ENCODE measurements at regions not wholly inside any gene's neighbourhood (a gene's known extent, or its start where the extent isn't known, plus 50 kb on each side); places are given as distances from the start of the nearest gene placed in this dataset.

GRCh38 chr17:33474789-33475188 lies 181.7 kb upstream of the ASIC2 start:
- H3K36me3 ChIP-seq (ENCODE audit: low read depth, missing control alignments), result no peaks in the 10 kb centered on the region
- H3K27me3 ChIP-seq, result no peaks in the 10 kb centered on the region
- no peak overlapping the region for H3K4me3 ChIP-seq
- no peak for DNase-seq
- no peaks in the 10 kb centered on the region for H3K4me1 ChIP-seq
- TF ChIP-seq CTCF (IDR thresholded peaks at IDR 0.05) (no peak), POLR2A (IDR thresholded peaks at IDR 0.05) (no peak)
- 86 to 94% methylated on average over 5 of the region's 5 CpGs for WGBS, 2 donors
- intact Hi-C loops (cut with DNase I; ENCODE audit: low total_unique reads), result no loop called here
- H3K9me3 ChIP-seq, result no peaks in the 10 kb centered on the region
- no peak overlapping the region for H3K27ac ChIP-seq

DNA sequence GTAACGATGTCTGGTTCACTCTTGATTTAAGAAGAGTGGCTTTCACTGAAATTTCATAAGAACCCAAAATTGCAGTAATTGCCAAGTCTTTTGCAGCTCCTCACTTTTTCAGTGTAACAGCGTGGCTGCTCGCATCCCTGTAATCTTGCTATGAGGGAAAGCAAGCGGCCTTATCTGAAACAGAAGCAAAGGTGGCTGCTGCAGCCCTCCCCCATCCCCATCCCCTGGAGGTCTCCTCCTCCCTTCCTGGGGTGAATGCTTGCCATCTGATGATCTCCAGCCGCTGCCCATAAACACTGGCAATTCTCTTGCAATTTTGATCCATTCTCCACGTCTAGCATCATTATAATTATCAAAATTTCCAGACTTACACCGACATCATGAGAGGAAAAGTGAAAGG lies 182.5 kb upstream of the ASIC2 start:
- no peaks in the 10 kb centered on the region for H3K9me3 ChIP-seq
- no peaks in the 10 kb centered on the region for H3K36me3 ChIP-seq (ENCODE audit: low read depth, missing control alignments)
- no peak overlapping the region for H3K27ac ChIP-seq
- no peak overlapping the region for H3K4me3 ChIP-seq
- H3K4me1 ChIP-seq, result no peaks in the 10 kb centered on the region
- intact Hi-C loops (cut with DNase I; ENCODE audit: low total_unique reads), result no loop called here
- TF ChIP-seq CTCF (IDR thresholded peaks at IDR 0.05), result no peak
- no peak for TF ChIP-seq POLR2A (IDR thresholded peaks at IDR 0.05)
- WGBS, 2 donors, result 44 to 67% methylated on average over 7 of the region's 7 CpGs
- no peak for DNase-seq
- no peaks in the 10 kb centered on the region for H3K27me3 ChIP-seq

DNA sequence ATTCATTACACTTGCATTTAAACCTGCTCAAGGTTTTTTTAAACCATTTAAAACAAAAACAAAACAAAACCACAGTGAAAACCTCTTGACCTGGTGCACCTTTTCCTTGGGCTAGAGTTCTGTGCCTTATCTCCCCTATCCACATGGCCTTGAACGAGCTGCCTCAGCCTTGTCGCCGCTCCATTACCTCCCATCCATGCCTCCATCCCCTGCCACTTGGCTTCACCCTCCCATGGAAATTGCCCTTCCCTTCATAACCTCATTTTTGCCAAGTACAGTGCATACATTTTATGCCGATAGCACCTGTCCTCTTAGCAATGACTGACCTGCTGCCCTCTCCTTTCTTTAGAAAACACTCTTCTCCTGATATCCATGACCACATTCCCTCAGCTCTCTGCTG lies 188.6 kb upstream of the ASIC2 start:
- TF ChIP-seq CTCF (IDR thresholded peaks at IDR 0.05) (no peak), POLR2A (IDR thresholded peaks at IDR 0.05) (no peak)
- Histone ChIP-seq H3K27me3 (no peaks in the 10 kb centered on the region), H3K4me3 (no peak overlapping the region), H3K27ac (no peak overlapping the region), H3K4me1 (no peaks in the 10 kb centered on the region), H3K36me3 (ENCODE audit: low read depth, missing control alignments) (no peaks in the 10 kb centered on the region), H3K9me3 (no peaks in the 10 kb centered on the region)
- intact Hi-C loops (cut with DNase I; ENCODE audit: low total_unique reads), result no loop called here
- 66 to 77% methylated on average over 4 of the region's 4 CpGs for WGBS, 2 donors
- DNase-seq, result no peak

GRCh38 chr17:33482636-33483035 lies 189.5 kb upstream of the ASIC2 start:
- intact Hi-C loops (cut with DNase I; ENCODE audit: low total_unique reads), result no loop called here
- no peaks in the 10 kb centered on the region for H3K4me1 ChIP-seq
- H3K27me3 ChIP-seq, result no peaks in the 10 kb centered on the region
- TF ChIP-seq CTCF (IDR thresholded peaks at IDR 0.05) (no peak), POLR2A (IDR thresholded peaks at IDR 0.05) (no peak)
- 96% methylated on average over 4 of the region's 4 CpGs for WGBS, 2 donors
- no peaks in the 10 kb centered on the region for H3K36me3 ChIP-seq (ENCODE audit: low read depth, missing control alignments)
- no peak for DNase-seq
- H3K9me3 ChIP-seq, result no peaks in the 10 kb centered on the region
- H3K4me3 ChIP-seq, result no peak overlapping the region
- H3K27ac ChIP-seq, result no peak overlapping the region

DNA sequence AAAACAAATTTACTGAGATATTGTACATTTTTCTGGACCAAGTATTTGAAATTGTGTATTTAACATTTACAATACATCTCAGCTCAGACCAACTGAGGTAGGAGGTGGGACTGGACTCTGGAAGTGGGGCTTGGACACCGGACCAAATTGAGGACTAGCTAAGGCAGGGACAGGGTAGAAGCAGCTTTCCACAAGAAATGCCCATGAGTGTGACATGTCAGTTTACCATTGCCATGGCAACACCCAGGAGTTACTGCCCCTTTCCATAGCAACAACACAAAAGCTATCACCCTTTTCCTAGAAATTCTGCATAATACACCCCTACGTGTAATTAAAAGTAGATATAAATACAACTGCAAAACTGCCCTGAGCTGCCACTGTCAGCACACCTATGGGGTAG lies 191.5 kb upstream of the ASIC2 start:
- no peaks in the 10 kb centered on the region for H3K36me3 ChIP-seq (ENCODE audit: low read depth, missing control alignments)
- H3K4me1 ChIP-seq, result no peaks in the 10 kb centered on the region
- TF ChIP-seq POLR2A (IDR thresholded peaks at IDR 0.05) (no peak), CTCF (IDR thresholded peaks at IDR 0.05) (no peak)
- H3K27me3 ChIP-seq, result no peaks in the 10 kb centered on the region
- no peak overlapping the region for H3K4me3 ChIP-seq
- no peaks in the 10 kb centered on the region for H3K9me3 ChIP-seq
- WGBS, 2 donors, result 93 to 94% methylated on average over 2 of the region's 2 CpGs
- DNase-seq, result no peak
- no peak overlapping the region for H3K27ac ChIP-seq
- intact Hi-C loops (cut with DNase I; ENCODE audit: low total_unique reads), result no loop called here

Measured in testis (tissue), 2 donors.